CD14-positive monocyte (primary cell): ENCODE measurements at regions not wholly inside any gene's neighbourhood (a gene's known extent, or its start where the extent isn't known, plus 50 kb on each side); places are given as distances from the start of the nearest gene placed in this dataset.

Experiments used
- DNase-seq, 3 donors: peaks; one replicate each; pipeline ENCODE4 v3.0.0-alpha.2; 2011 to 2022
- H2AFZ ChIP-seq: 2 replicates; pipeline ENCODE4 v1.6.0; 2012; ENCODE audit warnings: mild to moderate bottlenecking, low read depth, low read length, inconsistent platforms; ENCODE audit not compliant: insufficient read depth, poor library complexity, severe bottlenecking
- H3K27ac ChIP-seq, 2 donors: 1 replicate in 1 of 2; 2 replicates in 1 of 2; pipeline ENCODE4 v1.5.1; 2012 to 2013; ENCODE audit warnings: low read length in 2 of 2, control low read depth in 1 of 2, inconsistent platforms in 1 of 2, low read depth in 1 of 2, mild to moderate bottlenecking in 1 of 2
- H3K27me3 ChIP-seq, 2 donors: one replicate each; pipeline versions ENCODE4 v1.6.0 to v1.6.1; 2011 to 2013; ENCODE audit warnings: low read length in 2 of 2; ENCODE audit not compliant: control insufficient read depth in 2 of 2, insufficient read depth in 2 of 2
- H3K36me3 ChIP-seq, 2 donors: replicated peaks in 1 of 2; 1 replicate in 1 of 2; 2 replicates in 1 of 2; pipeline versions ENCODE4 v1.5.1 to v1.6.1; 2012 to 2013; ENCODE audit warnings: low read length in 2 of 2, control low read depth in 1 of 2, inconsistent platforms in 1 of 2, mild to moderate bottlenecking in 1 of 2; ENCODE audit not compliant: insufficient read depth in 2 of 2, control insufficient read depth in 1 of 2
- H3K4me1 ChIP-seq, 2 donors: 1 replicate in 1 of 2; 2 replicates in 1 of 2; pipeline versions ENCODE4 v1.5.1 to v1.6.1; 2012 to 2013; ENCODE audit warnings: low read length in 2 of 2, control low read depth in 1 of 2, inconsistent platforms in 1 of 2, mild to moderate bottlenecking in 1 of 2, moderate library complexity in 1 of 2; ENCODE audit not compliant: insufficient read depth in 2 of 2, control insufficient read depth in 1 of 2
- H3K4me2 ChIP-seq: replicated peaks from 2 replicates; pipeline ENCODE3; 2012; ENCODE audit warnings: low read length, moderate library complexity, mild to moderate bottlenecking; ENCODE audit not compliant: poor library complexity, severe bottlenecking; ENCODE audit errors: extremely low read depth
- H3K4me3 ChIP-seq, 3 experiments: fragments of 200-600 bp in 1 of 3; sonication (generic) in 1 of 3; replicated peaks in 1 of 3; 1 replicate in 2 of 3; 2 replicates in 1 of 3; pipeline ENCODE4 v1.5.1; 2011 to 2013; ENCODE audit warnings: low read length in 3 of 3, mild to moderate bottlenecking in 3 of 3, control low read depth in 2 of 3, low read depth in 2 of 3, inconsistent platforms in 1 of 3, moderate library complexity in 1 of 3
- H3K79me2 ChIP-seq: 2 replicates; pipeline ENCODE4 v1.6.0; 2012; ENCODE audit warnings: mild to moderate bottlenecking, control low read depth, inconsistent platforms, low read length, moderate library complexity; ENCODE audit not compliant: insufficient read depth
- H3K9ac ChIP-seq: 2 replicates; pipeline ENCODE4 v1.6.0; 2017; ENCODE audit warnings: low read length, mild to moderate bottlenecking; ENCODE audit not compliant: insufficient read depth, poor library complexity, severe bottlenecking
- H3K9me3 ChIP-seq, 2 donors: replicated peaks in 1 of 2; 1 replicate in 1 of 2; 2 replicates in 1 of 2; pipeline versions ENCODE4 v1.5.1 to v1.6.1; 2012 to 2013; ENCODE audit warnings: low read length in 2 of 2, control low read depth in 1 of 2; ENCODE audit not compliant: control insufficient read depth in 1 of 2, insufficient read depth in 1 of 2
- H4K20me1 ChIP-seq: 2 replicates; pipeline ENCODE4 v1.6.0; 2012; ENCODE audit warnings: mild to moderate bottlenecking, low read length, control low read depth, moderate library complexity; ENCODE audit not compliant: insufficient read depth
- H3K27ac Mint-ChIP-seq, 7 donors: one replicate each; pipeline ENCODE4 v1.8.0; 2020; ENCODE audit warnings: mild to moderate bottlenecking in 7 of 7, mixed read lengths in 7 of 7, moderate library complexity in 6 of 7, inconsistent platforms in 2 of 7
- H3K27me3 Mint-ChIP-seq, 3 donors: one replicate each; pipeline ENCODE4 v1.8.0; 2021 to 2022; ENCODE audit warnings: low read depth in 3 of 3, mild to moderate bottlenecking in 3 of 3, mixed read lengths in 3 of 3, moderate library complexity in 3 of 3, inconsistent platforms in 1 of 3
- H3K36me3 Mint-ChIP-seq, 2 donors: one replicate each; pipeline ENCODE4 v1.8.0; 2020; ENCODE audit warnings: mixed read lengths in 2 of 2, inconsistent platforms in 1 of 2, mild to moderate bottlenecking in 1 of 2
- H3K4me1 Mint-ChIP-seq: one replicate; pipeline ENCODE4 v1.8.0; 2020; ENCODE audit warnings: mild to moderate bottlenecking, mixed read lengths
- H3K4me3 Mint-ChIP-seq, 2 donors: one replicate each; pipeline ENCODE4 v1.8.0; 2020; ENCODE audit warnings: mild to moderate bottlenecking in 2 of 2, mixed read lengths in 2 of 2, moderate library complexity in 1 of 2
- H3K9me3 Mint-ChIP-seq, 7 donors: one replicate each; pipeline ENCODE4 v1.8.0; 2020 to 2022; ENCODE audit warnings: mixed read lengths in 7 of 7, mild to moderate bottlenecking in 6 of 7, moderate library complexity in 6 of 7, inconsistent platforms in 2 of 7
- WGBS: methylation state at CpG from one replicate; pipeline ENCODE4 v1.1.5; 2013; ENCODE audit warnings: missing lambda C conversion rate; ENCODE audit not compliant: insufficient coverage; 5-methylcytosine and 5-hydroxymethylcytosine counted together
- intact Hi-C, 2 donors: fragments of 100-400 bp; cut with micrococcal nuclease; formaldehyde crosslinking; loops; one replicate each; pipeline versions ENCODE4 v1.15.0 to v1.15.1; 2023
- TF ChIP-seq, protein P1 (sequence below): fragments of 200-600 bp; IDR thresholded peaks from one replicate; pipeline ENCODE4 v1.8.0; 2022; ENCODE audit warnings: antibody characterized with exemption, mild to moderate bottlenecking

DNA sequence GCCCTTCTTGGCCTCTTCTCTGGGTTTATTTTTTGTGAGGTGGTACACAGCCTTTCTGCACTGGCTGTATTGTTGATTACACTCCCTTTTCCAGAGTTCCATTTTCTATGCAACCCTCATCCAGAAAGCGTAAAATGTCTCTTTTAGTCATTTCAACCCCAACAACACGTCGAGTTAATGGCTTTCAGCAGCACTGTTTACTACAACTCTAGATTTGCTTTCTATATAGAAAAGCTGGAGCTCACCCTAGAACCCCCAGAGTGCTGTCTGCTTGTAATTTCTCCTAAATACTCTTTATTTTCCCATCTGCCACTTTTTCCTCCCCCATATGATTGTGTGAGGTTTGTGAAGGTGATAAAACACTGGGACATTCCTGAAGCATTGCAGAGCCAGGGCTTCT is 148.9 kb upstream of the TMTC4 start:
- Histone ChIP-seq H3K9ac (no peak overlapping the region), H2AFZ (no peak overlapping the region), H3K4me3 (no peak overlapping the region), H3K9me3 (no peaks in the 10 kb centered on the region), H4K20me1 (no peaks in the 10 kb centered on the region), H3K27me3 (no peaks in the 10 kb centered on the region), H3K4me1 (no peaks in the 10 kb centered on the region), H3K4me2 (no peak overlapping the region), H3K79me2 (no peaks in the 10 kb centered on the region), H3K36me3 (no peaks in the 10 kb centered on the region), H3K27ac (no peak overlapping the region)
- TF ChIP-seq, protein P1, sequence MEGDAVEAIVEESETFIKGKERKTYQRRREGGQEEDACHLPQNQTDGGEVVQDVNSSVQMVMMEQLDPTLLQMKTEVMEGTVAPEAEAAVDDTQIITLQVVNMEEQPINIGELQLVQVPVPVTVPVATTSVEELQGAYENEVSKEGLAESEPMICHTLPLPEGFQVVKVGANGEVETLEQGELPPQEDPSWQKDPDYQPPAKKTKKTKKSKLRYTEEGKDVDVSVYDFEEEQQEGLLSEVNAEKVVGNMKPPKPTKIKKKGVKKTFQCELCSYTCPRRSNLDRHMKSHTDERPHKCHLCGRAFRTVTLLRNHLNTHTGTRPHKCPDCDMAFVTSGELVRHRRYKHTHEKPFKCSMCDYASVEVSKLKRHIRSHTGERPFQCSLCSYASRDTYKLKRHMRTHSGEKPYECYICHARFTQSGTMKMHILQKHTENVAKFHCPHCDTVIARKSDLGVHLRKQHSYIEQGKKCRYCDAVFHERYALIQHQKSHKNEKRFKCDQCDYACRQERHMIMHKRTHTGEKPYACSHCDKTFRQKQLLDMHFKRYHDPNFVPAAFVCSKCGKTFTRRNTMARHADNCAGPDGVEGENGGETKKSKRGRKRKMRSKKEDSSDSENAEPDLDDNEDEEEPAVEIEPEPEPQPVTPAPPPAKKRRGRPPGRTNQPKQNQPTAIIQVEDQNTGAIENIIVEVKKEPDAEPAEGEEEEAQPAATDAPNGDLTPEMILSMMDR, result no peak
- intact Hi-C loops, result no loop called here
- no peaks in the 10 kb centered on the region for H3K36me3 Mint-ChIP-seq
- no peak for DNase-seq
- no peak overlapping the region for H3K27ac Mint-ChIP-seq
- peaks cover 0 to 4% (median 1%) of the 10 kb centered on the region in 3 donors for H3K27me3 Mint-ChIP-seq
- H3K4me1 Mint-ChIP-seq, result no peaks in the 10 kb centered on the region
- WGBS, result 94% methylated on average over 2 of the region's 3 CpGs
- no peak overlapping the region for H3K4me3 Mint-ChIP-seq
- peaks cover 0 to 4% (median 3%) of the 10 kb centered on the region in 7 donors for H3K9me3 Mint-ChIP-seq

DNA sequence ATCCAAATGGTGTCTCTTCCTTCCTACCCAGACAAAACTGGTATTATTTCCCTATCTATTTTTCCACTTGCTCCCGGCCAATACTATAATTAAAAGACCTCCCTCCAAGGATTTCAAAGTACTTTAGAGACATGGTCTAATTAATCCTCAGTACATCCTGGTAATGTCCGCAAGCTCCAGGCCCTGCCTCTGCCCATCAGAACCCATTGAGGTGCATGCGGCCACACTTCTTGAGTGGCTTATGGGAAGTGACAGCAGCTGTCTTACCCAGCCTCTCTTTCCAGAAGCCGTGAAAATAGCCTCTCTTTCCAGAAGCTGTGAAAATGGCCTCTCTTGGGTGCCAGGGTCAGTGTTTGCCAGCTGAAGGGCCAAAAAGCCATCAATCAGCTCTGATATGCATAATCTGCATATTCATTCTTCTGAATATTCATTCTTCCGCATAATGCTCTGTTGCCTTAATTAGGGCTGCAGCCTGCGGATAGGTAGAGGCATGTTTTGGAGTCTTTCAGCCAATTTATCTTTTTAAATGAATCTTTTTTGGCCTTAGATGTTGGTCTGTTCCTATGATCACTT is 148.4 kb upstream of the TMTC4 start:
- H4K20me1 ChIP-seq, result no peaks in the 10 kb centered on the region
- H3K27ac ChIP-seq, result no peak overlapping the region
- no peak overlapping the region for H3K9ac ChIP-seq
- Mint-ChIP-seq H3K36me3 (no peaks in the 10 kb centered on the region), H3K27ac (no peak overlapping the region), H3K27me3 (peaks cover 0 to 4% (median 1%) of the 10 kb centered on the region in 3 donors), H3K4me1 (no peaks in the 10 kb centered on the region), H3K4me3 (no peak overlapping the region), H3K9me3 (peaks cover 0 to 5% (median 3%) of the 10 kb centered on the region in 7 donors)
- WGBS, result 85% methylated on average over 2 of the region's 6 CpGs
- no peaks in the 10 kb centered on the region for H3K79me2 ChIP-seq
- no peaks in the 10 kb centered on the region for H3K4me1 ChIP-seq
- intact Hi-C loops, result no loop called here
- no peaks in the 10 kb centered on the region for H3K36me3 ChIP-seq
- H3K27me3 ChIP-seq, result no peaks in the 10 kb centered on the region
- no peak overlapping the region for H2AFZ ChIP-seq
- no peak for DNase-seq
- TF ChIP-seq, protein P1, result no peak
- no peak overlapping the region for H3K4me3 ChIP-seq
- H3K4me2 ChIP-seq, result no peak overlapping the region
- H3K9me3 ChIP-seq, result no peaks in the 10 kb centered on the region
